ENCODE measurements at regions not wholly inside any gene's neighbourhood (a gene's known extent, or its start where the extent isn't known, plus 50 kb on each side); places are given as distances from the start of the nearest gene placed in this dataset.

DNA sequence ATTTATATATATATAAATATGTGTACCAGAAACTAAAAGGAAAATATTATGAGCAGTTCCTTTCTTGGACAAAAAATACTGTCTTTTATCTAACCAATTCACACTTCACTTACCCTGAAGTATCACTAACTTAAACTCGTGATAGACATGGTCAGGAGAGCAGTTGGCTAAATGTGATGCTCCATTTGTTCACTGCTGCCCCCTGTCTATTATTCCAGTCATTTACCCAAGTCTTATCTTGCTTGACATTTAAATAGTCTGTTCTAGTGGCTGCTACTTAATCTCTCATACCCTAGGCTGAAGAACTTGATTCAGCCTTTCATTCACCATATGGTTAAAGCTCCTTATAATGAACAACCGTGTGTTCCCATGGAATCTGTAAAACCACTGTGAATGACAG, 789.6 kb upstream of the EYS start:
- TF ChIP-seq, protein P1, sequence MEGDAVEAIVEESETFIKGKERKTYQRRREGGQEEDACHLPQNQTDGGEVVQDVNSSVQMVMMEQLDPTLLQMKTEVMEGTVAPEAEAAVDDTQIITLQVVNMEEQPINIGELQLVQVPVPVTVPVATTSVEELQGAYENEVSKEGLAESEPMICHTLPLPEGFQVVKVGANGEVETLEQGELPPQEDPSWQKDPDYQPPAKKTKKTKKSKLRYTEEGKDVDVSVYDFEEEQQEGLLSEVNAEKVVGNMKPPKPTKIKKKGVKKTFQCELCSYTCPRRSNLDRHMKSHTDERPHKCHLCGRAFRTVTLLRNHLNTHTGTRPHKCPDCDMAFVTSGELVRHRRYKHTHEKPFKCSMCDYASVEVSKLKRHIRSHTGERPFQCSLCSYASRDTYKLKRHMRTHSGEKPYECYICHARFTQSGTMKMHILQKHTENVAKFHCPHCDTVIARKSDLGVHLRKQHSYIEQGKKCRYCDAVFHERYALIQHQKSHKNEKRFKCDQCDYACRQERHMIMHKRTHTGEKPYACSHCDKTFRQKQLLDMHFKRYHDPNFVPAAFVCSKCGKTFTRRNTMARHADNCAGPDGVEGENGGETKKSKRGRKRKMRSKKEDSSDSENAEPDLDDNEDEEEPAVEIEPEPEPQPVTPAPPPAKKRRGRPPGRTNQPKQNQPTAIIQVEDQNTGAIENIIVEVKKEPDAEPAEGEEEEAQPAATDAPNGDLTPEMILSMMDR (IDR thresholded peaks at IDR 0.05; ENCODE audit: borderline replicate concordance, extremely low read depth, low read length, poor library complexity, severe bottlenecking), result no peak
- TF ChIP-seq EZH2 (IDR thresholded peaks at IDR 0.05; ENCODE audit: borderline replicate concordance, low read depth, low read length, severe bottlenecking), result no peak
